HG03103 (cell line): ENCODE measurements at regions not wholly inside any gene's neighbourhood (a gene's known extent, or its start where the extent isn't known, plus 50 kb on each side); places are given as distances from the start of the nearest gene placed in this dataset.

Source experiments
- ATAC-seq: cut with Tn5 transposase; IDR thresholded peaks from one replicate; pipeline ENCODE4 v1.9.1; 2021; ENCODE audit warnings: low read depth; ENCODE audit not compliant: unreplicated experiment

DNA sequence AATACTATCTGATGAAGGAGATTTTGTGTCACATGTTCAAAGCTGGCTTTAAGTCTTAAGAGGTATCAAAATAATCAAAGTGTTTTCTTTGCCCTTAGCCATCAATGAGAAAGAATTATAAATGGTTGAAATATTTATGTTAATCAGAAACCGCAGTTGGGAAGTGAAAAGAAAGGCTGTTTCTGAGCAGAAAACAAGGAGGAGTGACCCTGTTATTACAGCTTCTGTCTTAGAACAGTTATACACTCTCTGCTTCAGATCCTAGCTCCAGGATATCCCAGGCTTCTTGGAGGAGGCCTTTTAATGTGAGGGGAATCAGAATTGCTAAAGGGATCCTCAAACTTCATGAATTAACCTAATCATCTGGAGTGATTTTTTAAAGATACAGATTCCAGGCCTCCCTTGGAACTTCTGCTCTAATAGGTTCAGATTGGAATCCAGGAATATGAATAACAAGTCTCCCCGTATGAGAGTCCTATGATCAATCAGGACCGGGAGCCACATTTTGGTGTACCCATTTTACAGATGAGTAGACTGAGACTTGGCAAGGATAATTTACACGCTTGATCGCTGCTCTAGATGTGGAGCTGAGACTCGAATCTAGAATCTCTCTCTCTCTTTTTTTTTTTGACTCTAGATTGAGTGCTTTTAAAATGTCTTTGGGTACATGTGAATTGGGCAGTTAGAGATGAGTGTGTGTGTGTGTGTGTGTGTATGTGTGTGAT lies 50.8 kb upstream of the JAG1 start:
- no peak for ATAC-seq

DNA sequence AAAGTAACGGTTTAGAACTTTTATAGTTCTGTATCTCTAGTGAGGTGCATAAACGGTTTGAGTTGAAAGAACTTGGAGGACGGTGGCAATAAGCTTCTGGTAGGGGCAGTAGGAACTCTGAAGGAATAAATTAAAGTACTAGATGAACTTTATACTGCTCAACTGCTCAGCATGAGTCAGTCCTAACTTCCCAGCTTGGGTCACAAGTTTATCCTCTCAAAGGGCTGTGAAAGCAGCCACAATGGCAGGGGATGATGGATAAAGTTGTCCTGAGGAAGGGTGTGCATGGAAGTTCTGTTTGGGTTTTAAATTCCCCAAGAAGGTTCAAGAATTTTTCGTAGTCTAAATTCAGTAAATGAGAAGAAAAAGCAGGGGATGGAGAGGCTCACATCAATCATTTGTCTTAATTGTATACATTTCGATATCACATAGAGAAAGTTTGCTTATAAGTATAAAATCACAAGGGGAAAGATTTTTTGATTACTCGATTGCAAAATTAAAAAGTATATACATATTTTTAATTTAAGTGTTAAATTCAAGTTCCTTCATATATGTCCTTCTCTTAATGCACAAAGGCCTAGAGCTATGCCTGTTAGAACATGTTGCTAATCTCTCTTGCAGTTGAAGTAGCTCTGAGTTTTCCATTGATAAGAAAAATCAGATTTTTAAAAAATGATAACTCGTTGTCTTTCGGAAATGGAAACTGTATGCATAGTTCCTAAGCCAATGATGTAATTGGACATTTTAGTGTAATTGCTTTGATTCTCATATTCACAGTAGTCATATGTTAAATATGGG lies 55.3 kb upstream of the JAG1 start:
- no peak for ATAC-seq

DNA sequence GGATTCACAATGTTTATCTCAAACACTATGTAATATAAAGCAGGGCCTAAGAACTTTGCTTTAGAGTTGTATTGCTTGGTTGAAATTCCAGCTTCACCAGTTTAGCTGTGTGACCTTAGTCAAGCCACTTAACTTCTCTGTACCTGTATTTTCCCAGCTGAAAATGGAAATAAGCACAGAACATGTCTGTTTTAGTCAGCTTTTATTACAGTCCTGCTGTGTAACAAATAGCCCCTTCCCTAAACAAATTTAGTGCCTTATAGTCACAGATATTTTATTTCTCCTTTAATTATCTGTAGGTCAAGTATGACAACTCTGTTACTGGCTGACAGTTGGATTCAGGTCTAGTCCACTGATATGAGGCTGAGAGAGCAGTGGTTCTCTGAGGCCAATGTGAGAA lies 56.0 kb upstream of the JAG1 start:
- no peak for ATAC-seq

DNA sequence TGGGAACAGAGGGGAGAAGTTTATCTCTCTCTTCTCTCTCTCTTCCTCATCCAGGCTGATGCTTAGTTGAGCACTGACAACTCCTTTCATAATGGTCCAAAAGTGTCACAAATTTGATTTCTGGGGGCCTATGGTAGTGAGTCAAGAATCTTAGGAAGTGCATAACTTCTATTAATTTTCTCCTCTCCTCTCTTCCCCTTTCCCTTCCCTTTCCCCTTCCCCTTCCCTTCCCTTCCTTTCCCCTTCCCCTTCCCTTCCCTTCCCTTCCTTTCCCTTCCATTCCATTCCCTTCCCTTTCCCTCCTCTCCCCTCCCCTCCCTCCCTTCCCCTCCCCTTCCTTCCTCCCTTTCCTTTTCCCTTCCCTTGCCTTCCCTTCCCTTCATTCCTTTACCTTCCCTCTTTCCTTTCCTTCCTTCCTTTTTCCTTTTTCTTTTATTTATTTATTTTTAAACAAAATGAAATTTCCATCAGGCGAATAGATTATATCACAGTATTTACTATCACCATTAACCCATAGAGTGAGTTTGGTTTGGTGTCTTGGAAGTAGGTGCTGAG lies 56.9 kb upstream of the JAG1 start:
- ATAC-seq = no peak

DNA sequence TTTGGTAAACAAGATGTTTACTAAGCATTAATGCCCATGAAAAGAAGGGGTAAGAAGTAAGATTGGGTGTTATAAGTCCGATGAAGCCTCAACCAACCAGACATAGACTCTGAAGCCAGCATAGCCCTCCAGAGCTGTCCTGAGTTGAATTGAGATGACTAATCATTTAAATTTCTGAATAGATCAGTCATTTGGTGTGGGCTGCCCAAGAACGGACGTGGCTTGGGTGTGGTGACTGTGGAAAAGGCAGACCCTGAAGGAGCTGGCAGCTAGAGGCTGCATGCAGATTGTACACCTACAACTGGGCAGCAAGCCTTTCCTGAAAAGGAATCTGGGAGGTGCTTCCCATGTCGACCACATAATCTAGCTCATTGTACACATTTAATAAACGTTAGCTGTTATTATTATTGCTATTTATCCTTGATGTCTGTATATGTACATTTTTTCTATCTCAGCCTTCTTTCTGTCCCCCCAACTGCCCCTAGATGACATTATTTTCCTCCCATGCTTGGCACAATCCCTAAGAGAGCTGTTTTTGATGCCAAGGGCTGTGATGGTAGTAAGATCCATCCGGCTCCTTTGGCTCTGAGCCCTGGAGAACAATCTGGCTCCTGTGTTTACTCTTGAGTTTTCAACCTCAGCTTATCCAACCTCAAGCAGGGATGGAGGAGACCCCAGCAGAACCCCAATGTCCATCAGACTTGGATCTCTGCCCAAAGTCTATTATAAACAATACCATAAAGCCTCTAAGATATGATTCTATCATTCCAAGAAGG lies 57.6 kb upstream of the JAG1 start:
- no peak for ATAC-seq

DNA sequence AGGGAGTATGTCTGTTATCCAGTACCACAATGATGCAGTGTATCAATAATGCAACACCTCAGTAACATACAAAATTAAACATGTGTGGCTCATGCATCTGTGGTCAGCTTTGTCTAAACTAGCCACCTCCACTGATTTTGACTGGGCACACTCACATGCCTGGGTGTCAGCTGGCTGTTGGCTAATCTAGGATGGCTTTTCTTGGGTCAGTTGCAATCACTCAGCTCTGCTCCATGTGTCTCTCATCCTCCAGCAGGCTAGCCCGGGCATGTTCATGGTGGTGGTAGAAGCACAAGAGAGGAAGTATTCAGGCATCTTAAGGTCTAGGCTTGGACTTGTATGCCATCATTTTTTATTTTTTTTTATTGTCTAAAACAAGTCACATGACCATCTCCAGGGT lies 59.3 kb upstream of the JAG1 start:
- no peak for ATAC-seq

DNA sequence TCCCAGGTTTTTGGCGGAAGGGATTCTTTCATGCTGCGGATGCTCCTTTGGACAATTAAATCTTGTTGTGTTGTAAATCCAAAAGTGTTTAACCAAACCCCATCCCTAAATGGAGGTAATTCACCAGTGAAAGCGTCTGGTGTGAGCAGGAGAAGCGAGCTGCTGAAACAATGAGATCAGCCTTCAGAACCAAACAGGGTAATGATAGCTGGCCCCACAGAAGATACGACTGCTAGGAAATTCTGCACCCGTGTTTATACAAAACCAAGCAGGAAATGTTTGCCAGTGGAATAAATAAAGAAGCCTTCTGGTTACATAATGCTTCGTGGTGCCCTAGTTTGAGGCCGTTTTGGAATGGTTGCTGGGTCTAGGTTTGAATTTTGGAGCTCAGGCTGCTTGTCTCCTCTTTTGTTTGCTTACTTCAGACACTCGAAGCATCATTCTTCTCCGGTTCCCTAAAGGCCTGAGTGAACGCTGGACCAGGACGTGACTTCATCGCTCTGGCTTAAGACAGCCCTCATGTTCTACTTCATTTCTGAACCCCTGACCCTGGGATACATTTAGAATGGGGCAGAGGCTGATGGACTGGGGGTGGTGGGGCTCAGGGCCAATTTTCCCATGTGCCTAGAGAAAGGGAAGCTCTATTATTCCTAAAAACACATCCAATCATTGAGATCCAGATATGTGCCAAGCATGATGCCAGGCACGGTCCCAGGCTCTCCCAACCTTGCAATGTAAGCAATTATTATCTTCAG lies 61.6 kb upstream of the JAG1 start:
- ATAC-seq = no peak

DNA sequence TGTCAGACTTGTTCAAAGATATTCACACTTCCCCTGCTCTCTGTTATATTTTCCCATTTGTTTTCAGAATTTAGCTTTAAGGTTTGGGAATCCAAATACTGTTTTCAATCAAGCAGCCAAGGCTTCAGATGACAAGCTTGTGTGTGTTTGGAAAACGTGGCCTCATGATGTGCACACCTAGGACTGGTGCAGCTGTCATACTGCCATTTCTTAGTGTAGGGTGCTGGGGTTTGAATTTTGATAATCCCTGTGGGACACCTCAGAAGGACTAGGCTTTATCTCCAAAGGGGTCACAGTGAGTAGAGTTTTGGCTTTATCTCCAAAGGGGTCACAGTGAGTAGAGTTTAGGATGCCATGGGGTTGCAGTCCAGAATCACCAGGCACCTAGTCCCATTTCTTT lies 65.3 kb upstream of the JAG1 start:
- no peak for ATAC-seq

DNA sequence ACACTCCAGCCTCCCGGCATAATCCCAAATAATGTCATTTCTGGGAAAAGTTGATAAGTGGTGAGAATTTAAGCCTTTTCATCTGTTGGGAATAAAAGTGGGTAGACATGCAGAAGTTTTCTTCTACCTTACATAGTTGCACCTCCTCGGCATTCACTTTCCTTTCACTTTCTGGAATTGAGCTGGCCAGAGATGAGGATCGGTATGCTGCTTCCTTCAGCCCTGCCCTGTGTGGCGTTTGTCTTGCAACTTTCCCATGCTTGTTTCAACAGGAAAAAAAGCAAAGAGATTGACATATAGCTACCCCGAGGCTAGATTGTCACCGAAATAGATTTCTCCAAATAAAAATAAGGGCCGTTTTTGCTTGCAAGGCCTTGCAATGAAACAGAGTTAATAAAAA lies 65.8 kb upstream of the JAG1 start:
- ATAC-seq = no peak

DNA sequence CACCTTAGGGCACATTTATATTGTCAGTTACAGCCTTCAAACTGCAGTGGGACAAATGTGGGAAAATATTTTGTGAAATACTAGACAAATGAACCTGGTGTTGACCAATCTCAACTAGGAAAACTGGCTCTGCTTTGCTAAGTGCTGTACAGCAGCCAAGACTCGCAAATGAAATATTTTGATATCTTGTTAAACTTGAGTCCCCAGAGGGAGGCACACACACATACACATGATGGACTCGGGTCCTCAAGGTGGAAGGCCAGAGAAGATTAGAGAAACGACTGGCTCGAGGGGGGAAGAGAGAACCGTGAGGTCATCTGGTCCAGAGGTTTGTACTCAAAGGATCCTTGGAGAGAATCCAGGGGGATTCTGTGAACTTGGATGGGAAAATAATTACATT lies 67.3 kb upstream of the JAG1 start:
- ATAC-seq = no peak

DNA sequence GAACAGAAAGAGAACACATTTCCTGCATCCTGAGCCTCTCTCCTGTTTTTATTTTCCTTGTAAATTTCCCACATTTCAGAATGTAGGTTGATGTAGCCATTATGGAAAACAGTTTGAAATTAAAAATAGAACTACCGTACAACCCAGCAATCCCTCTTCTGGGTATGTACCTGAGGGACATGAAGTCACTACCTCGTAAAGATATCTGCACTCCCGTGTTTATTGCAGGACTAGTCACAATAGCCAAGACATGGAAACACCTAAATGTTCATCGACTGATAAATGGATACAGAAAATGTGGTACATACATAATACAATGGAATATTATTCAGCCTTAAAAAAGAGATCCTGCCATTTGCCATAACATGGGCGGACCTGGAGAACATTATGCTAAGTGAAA lies 72.0 kb upstream of the JAG1 start:
- ATAC-seq = no peak

DNA sequence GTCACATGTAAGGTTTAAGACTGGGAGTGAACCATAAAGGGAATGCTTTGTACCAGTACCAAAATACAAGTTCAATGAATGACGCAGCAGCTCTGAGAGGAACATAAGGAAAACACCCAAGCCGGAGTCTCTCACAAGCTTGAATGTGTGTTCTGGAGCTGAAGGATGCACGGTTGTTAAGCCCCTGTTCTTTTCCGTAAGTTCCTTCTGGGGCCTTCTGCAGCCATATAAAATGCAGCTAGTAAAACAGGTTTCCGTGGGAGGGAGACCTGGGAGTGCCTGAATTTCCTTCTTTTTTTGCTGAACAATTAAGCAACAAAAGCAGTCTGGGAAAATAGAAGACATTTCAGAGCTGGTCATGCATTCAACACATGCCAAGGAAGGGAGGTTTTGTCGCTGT lies 73.2 kb upstream of the JAG1 start:
- no peak for ATAC-seq

DNA sequence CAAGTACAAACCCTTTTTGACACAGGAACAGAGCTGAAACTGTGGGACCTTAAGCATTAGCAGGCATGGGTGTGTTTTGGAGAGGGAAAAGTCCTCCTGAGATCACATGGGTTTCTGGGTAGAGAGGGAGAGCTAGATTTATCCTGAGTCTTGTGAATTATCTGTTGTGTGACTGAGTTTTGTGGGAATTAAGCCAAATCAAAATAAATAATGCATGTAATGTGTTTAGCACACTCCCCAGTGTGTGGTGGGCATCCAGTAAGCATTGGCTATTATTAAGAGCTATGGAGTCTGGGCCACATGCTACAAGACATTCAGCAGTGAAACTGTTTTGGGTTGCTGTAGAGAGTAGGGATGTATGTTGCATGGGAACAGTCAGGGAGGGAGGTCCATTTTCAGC lies 75.3 kb upstream of the JAG1 start:
- no peak for ATAC-seq

DNA sequence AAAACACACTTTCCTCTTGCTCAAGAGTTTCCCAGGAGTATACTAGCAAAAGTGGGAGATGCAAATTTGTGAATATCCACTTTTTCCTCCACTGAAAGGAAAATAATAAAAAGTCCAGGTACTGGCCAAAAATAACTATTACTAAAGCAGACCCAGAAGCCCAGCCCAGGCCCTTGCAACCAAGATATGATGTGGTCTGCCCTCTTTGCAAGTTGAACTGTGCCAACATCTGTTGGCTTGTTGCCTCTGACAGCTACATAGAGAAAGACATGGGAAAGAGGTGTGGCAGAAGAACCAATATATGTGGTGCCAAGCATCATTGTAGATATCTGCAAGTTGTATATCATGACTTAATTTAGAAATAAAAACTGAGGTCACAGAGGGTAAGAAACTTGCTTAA lies 78.4 kb upstream of the JAG1 start:
- no peak for ATAC-seq

DNA sequence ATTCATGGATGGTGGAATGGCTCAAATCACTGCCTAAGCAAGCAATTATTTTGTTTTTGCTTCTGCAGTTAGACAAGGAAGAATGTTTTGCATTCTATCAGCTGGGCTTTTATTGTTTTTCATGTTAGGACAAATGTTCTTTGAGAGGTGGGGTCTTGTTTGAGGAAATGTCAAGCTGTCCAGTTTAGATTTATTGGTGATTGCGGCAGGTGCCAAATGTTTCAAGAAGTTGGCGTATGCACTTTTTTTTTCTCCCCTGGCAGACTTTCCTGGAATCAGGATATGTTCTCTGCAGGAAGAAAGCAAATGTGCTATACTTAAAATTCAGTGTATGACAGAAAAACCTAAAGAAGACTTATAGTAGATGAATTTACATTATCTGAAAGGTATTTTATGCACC lies 81.0 kb upstream of the JAG1 start:
- no peak for ATAC-seq

DNA sequence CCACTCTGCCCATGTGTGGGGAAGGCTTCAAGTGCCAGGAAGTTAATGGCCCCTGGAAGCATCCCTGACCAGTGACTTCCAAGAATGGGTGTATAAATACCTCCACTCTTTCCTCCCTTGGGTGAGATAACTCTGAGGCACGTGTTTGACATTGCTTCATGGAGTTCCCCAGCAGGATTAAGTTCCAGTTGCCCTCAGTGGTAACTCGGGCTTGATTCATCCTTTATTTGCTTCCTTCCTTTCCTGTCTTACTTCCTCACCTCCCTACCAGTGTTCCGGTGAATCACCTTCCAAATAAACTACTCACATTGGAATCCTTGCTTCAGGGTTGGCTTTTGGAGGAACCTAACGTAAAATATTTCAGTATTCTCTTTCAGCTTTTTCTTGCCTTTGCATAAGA lies 84.6 kb upstream of the JAG1 start:
- ATAC-seq = no peak

DNA sequence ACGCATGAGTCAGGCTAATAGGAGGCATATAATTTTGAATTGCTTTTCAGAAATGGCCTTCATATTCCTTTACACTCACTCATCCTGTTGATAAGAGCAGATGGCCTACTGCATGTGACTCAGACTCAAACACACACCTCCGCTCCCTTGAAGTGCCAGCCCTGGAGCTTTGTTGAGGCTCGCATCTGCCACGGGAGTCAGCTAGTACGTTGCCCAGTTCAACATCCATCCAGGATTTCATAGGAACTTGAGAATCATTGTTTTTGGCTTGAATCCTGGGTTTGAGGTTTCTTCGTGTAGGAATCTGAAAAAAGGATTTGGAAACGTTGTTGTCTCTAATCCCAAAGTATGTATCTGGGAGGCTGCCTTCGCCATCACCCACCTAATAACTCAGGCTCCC lies 87.4 kb upstream of the JAG1 start:
- no peak for ATAC-seq

DNA sequence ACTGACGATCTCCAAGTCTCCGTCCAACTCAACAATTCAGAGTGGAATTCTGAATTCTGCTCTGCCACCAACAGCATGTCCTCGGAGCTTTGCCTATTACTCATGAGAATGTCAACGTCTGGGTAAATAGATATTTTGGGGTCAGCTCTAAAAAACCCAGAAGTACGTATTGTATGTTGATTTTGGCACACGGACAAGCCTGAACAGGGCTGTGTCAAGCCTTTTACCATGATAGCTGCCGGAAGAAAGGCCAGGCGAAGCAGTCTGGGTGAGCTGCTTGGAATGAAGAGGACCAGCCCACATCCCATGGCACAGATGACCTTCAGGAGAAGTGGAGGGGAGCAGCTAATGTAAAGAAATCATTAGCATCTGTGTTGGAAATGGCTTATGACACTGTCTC lies 88.0 kb upstream of the JAG1 start:
- no peak for ATAC-seq

DNA sequence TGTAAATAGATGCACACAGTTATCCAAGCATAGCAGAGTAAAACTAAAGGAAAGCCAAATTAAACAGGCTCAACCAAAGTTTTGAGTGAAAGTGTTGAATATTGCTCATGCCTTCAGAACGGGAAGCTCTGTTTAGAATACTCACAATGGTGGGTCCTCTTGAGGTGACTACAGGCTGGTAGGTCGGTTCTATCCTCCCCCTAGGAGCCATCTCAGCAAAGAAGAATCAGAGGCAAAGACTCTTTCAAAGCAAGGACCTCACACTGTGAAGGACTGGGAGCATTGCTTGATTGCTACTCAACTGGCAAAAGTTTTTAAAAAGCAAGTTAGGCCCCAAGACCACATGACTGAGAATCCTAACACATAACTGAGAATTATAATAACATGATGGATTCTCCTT lies 88.4 kb upstream of the JAG1 start:
- no peak for ATAC-seq

DNA sequence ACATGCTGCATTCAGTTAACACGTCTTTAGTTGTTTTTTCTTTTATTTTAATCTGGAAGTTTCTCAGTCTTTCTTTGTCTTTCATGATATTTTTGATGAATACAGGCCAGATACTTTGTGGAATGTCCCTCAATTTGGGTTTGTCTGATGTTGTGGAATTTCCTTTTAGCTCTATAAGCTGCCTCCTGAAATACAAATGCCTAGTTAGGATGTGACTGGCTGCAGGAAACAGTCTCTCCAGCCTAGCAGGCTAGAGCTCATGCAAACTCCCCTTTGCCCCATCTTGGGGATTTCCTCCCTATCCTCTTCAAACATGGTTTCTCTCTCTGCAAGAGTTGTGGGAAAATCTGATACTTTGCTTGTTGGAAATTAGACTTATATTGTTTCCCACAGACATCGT lies 89.3 kb upstream of the JAG1 start:
- ATAC-seq = no peak

DNA sequence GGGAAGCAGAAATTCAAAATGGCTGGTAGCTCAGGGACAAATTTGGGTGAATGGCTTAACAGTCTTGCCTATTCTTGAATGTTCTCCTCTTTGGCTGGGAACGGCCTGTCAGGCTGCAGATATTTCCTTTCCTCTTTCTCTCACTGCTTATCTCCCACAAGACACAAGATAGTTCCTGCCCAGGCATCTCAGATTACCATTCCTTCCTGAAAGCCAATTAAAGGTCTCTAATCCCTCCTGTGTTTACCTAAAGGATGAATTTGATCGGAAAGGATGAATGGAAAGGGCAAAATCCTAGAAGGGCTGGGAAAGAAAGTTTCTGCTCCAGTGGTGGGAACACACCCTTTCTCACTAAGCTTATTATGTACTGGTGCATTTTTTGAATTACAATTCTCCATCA lies 95.9 kb upstream of the JAG1 start:
- no peak for ATAC-seq
